AG04449 (cell line): ENCODE measurements at regions not wholly inside any gene's neighbourhood (a gene's known extent, or its start where the extent isn't known, plus 50 kb on each side); places are given as distances from the start of the nearest gene placed in this dataset.

Experiments
- CTCF ChIA-PET: fragments of 350-600 bp; formaldehyde crosslinking; extraction: SDS; loops from one replicate; lab custom pipeline; 2021; ENCODE audit warnings: antibody characterized with exemption; lab: Yijun Ruan, JAX
- POLR2A ChIA-PET: fragments of 400-600, 350-600 bp; formaldehyde crosslinking; extraction: SDS; loops from one replicate; lab custom pipeline; 2020; ENCODE audit warnings: antibody characterized with exemption, inconsistent platforms; lab: Yijun Ruan, JAX
- DNase-seq: peaks from one replicate; pipeline ENCODE4 v3.0.0-alpha.2; 2010; ENCODE audit warnings: low read depth, low spot score
- H3K4me3 ChIP-seq: 2 replicates; pipeline ENCODE4 v1.5.1; 2011; ENCODE audit warnings: low read depth, mild to moderate bottlenecking, control low read depth, low read length
- CTCF ChIP-seq: IDR thresholded peaks from one replicate; pipeline ENCODE4 v1.5.1; 2011; ENCODE audit warnings: mild to moderate bottlenecking, moderate library complexity, low read length, control low read depth, inconsistent platforms; ENCODE audit not compliant: insufficient read depth; ENCODE audit errors: missing control alignments

- ChIA-PET POLR2A (no interaction called here), CTCF (no interaction called here)
- H3K4me3 ChIP-seq, result no peak overlapping the region
- DNase-seq, result no peak
- TF ChIP-seq CTCF, result no peak
Observed at GRCh38 chr17:70865993-70866804, 696.9 kb downstream of the KCNJ2 start.

GRCh38 chr17:70868149-70868548 is 698.8 kb downstream of the KCNJ2 start:
- ChIA-PET CTCF (no interaction called here), POLR2A (no interaction called here)
- no peak for TF ChIP-seq CTCF
- H3K4me3 ChIP-seq, result no peak overlapping the region
- DNase-seq, result no peak

- ChIA-PET CTCF (no interaction called here), POLR2A (no interaction called here)
- no peak for DNase-seq
- H3K4me3 ChIP-seq, result no peak overlapping the region
- no peak for TF ChIP-seq CTCF
Observed at GRCh38 chr17:70869402-70870085, 700.2 kb downstream of the KCNJ2 start.

- no peak for TF ChIP-seq CTCF
- DNase-seq, result no peak
- POLR2A ChIA-PET, result no interaction called here
- CTCF ChIA-PET, result no interaction called here
- H3K4me3 ChIP-seq, result no peak overlapping the region
Observed at GRCh38 chr17:70871180-70871818, 702.0 kb downstream of the KCNJ2 start.

GRCh38 chr17:70872103-70872502 is 702.8 kb downstream of the KCNJ2 start:
- CTCF ChIA-PET, result no interaction called here
- no peak overlapping the region for H3K4me3 ChIP-seq
- no peak for DNase-seq
- TF ChIP-seq CTCF, result no peak
- POLR2A ChIA-PET, result no interaction called here

- no peak for DNase-seq
- H3K4me3 ChIP-seq, result no peak overlapping the region
- CTCF ChIA-PET, result no interaction called here
- POLR2A ChIA-PET, result no interaction called here
- TF ChIP-seq CTCF, result no peak
Observed at GRCh38 chr17:70875729-70876310, 706.5 kb downstream of the KCNJ2 start.
